ENCODE measurements at regions not wholly inside any gene's neighbourhood (a gene's known extent, or its start where the extent isn't known, plus 50 kb on each side); places are given as distances from the start of the nearest gene placed in this dataset.

- TF ChIP-seq CTCF (IDR thresholded peaks at IDR 0.05): no peak
- TF ChIP-seq POLR2A (IDR thresholded peaks at IDR 0.05): no peak
These were observed 450.4 kb downstream of the GALR1 start for GRCh38 chr18:77700051-77700450.
